Tibial artery (tissue), 4 donors: ENCODE measurements at regions not wholly inside any gene's neighbourhood (a gene's known extent, or its start where the extent isn't known, plus 50 kb on each side); places are given as distances from the start of the nearest gene placed in this dataset.

Experiments
- DNase-seq, 2 donors: peaks; one replicate each; pipeline ENCODE4 v3.0.0-alpha.2; 2019
- H3K27ac ChIP-seq, 2 donors: fragments of 200-600 bp; sonication (generic) in 1 of 2; 1 replicate in 1 of 2; 2 replicates in 1 of 2; pipeline ENCODE4 v1.5.1; 2018 to 2019; ENCODE audit warnings: mild to moderate bottlenecking in 1 of 2
- H3K27me3 ChIP-seq, 2 donors: fragments of 200-600 bp; sonication (generic) in 1 of 2; one replicate each; pipeline versions ENCODE4 v1.5.1 to v1.6.0; 2016 to 2019
- H3K36me3 ChIP-seq, 3 donors: fragments of 200-600 bp; sonication (generic) in 2 of 3; one replicate each; pipeline ENCODE4 v1.5.1; 2016 to 2019; ENCODE audit warnings: mild to moderate bottlenecking in 2 of 3
- H3K4me1 ChIP-seq, 4 donors: fragments of 200-600 bp; sonication (generic) in 2 of 4; 1 replicate in 3 of 4; 2 replicates in 1 of 4; pipeline ENCODE4 v1.5.1; 2016 to 2019
- H3K4me3 ChIP-seq, 2 donors: fragments of 200-600 bp; sonication (generic) in 1 of 2; 1 replicate in 1 of 2; 2 replicates in 1 of 2; pipeline ENCODE4 v1.5.1; 2018 to 2019; ENCODE audit warnings: mild to moderate bottlenecking in 2 of 2
- H3K9me3 ChIP-seq, 3 donors: fragments of 200-600 bp; sonication (generic) in 1 of 3; one replicate each; pipeline ENCODE4 v1.5.1; 2016 to 2019
- CTCF ChIP-seq, 2 experiments: fragments of 200-600 bp in 1 of 2; fragments of 450-650 bp in 1 of 2; IDR thresholded peaks; one replicate each; pipeline ENCODE4 v1.5.1; 2017 to 2019; ENCODE audit warnings: antibody characterized with exemption in 2 of 2, mild to moderate bottlenecking in 1 of 2, moderate library complexity in 1 of 2
- intact Hi-C: fragments of 100-400 bp; cut with DNase I; formaldehyde crosslinking; loops from one replicate; pipeline ENCODE4 v1.15.0; 2023; ENCODE audit warnings: low total_unique reads

GRCh38 chr5:97547999-97548738, 365.1 kb upstream of the RIOK2 start:
- H3K4me1 ChIP-seq = no peaks in the 10 kb centered on the region
- intact Hi-C loops = no loop called here
- no peak for DNase-seq
- TF ChIP-seq CTCF (IDR thresholded peaks at IDR 0.05) = no peak
- no peaks in the 10 kb centered on the region for H3K36me3 ChIP-seq
- no peak overlapping the region for H3K27ac ChIP-seq
- no peaks in the 10 kb centered on the region for H3K27me3 ChIP-seq
- no peaks in the 10 kb centered on the region for H3K9me3 ChIP-seq
- no peak overlapping the region for H3K4me3 ChIP-seq

GRCh38 chr5:97548739-97549080, 365.7 kb upstream of the RIOK2 start:
- H3K27ac ChIP-seq = no peak overlapping the region
- no peak overlapping the region for H3K4me3 ChIP-seq
- no peak for DNase-seq
- no peaks in the 10 kb centered on the region for H3K4me1 ChIP-seq
- intact Hi-C loops = no loop called here
- H3K27me3 ChIP-seq = no peaks in the 10 kb centered on the region
- no peak for TF ChIP-seq CTCF (IDR thresholded peaks at IDR 0.05)
- no peaks in the 10 kb centered on the region for H3K36me3 ChIP-seq
- no peaks in the 10 kb centered on the region for H3K9me3 ChIP-seq

GRCh38 chr5:97549496-97549895, 366.4 kb upstream of the RIOK2 start:
- Histone ChIP-seq H3K4me1 (no peaks in the 10 kb centered on the region), H3K27ac (no peak overlapping the region), H3K9me3 (no peaks in the 10 kb centered on the region), H3K4me3 (no peak overlapping the region), H3K27me3 (no peaks in the 10 kb centered on the region), H3K36me3 (no peaks in the 10 kb centered on the region)
- no peak for DNase-seq
- intact Hi-C loops = no loop called here
- no peak for TF ChIP-seq CTCF (IDR thresholded peaks at IDR 0.05)

GRCh38 chr5:97550164-97550563, 367.1 kb upstream of the RIOK2 start:
- no peak for DNase-seq
- Histone ChIP-seq H3K9me3 (no peaks in the 10 kb centered on the region), H3K36me3 (no peaks in the 10 kb centered on the region), H3K27ac (no peak overlapping the region), H3K4me1 (no peaks in the 10 kb centered on the region), H3K4me3 (no peak overlapping the region), H3K27me3 (no peaks in the 10 kb centered on the region)
- intact Hi-C loops = no loop called here
- no peak for TF ChIP-seq CTCF (IDR thresholded peaks at IDR 0.05)

GRCh38 chr5:97550818-97551217, 367.8 kb upstream of the RIOK2 start:
- no peaks in the 10 kb centered on the region for H3K36me3 ChIP-seq
- H3K27me3 ChIP-seq = no peaks in the 10 kb centered on the region
- H3K4me3 ChIP-seq = no peak overlapping the region
- no peak for DNase-seq
- TF ChIP-seq CTCF (IDR thresholded peaks at IDR 0.05) = no peak
- H3K27ac ChIP-seq = no peak overlapping the region
- H3K9me3 ChIP-seq = no peaks in the 10 kb centered on the region
- H3K4me1 ChIP-seq = no peaks in the 10 kb centered on the region
- intact Hi-C loops = no loop called here
